SK-N-SH (cell line): ENCODE measurements at regions not wholly inside any gene's neighbourhood (a gene's known extent, or its start where the extent isn't known, plus 50 kb on each side); places are given as distances from the start of the nearest gene placed in this dataset.

Source experiments
- CTCF ChIP-seq: fragments of 200-600 bp; sonication (generic); IDR thresholded peaks from 2 replicates; pipeline ENCODE4 v1.6.1; 2017; ENCODE audit warnings: antibody characterized with exemption, mild to moderate bottlenecking, moderate library complexity
- EP300 ChIP-seq, 2 experiments: IDR thresholded peaks; 2 replicates each; pipeline versions ENCODE4 v1.4.0 to v1.6.1; 2012; ENCODE audit warnings: borderline replicate concordance in 1 of 2, low read depth in 1 of 2, low read length in 1 of 2
- NFIC ChIP-seq: IDR thresholded peaks from 2 replicates; pipeline ENCODE4 v1.4.0; 2012; ENCODE audit warnings: borderline replicate concordance
- NRF1 ChIP-seq: IDR thresholded peaks from 2 replicates; pipeline ENCODE4 v1.6.1; 2012; ENCODE audit warnings: low read depth, mild to moderate bottlenecking, low read length
- POLR2AphosphoS5 ChIP-seq: IDR thresholded peaks from 2 replicates; pipeline ENCODE4 v1.6.1; 2012; ENCODE audit warnings: low read depth, low read length
- SIN3A ChIP-seq: IDR thresholded peaks from 2 replicates; pipeline ENCODE4 v1.6.1; 2012; ENCODE audit warnings: low read depth, mild to moderate bottlenecking, low read length, moderate library complexity, borderline replicate concordance
- TCF12 ChIP-seq: IDR thresholded peaks from 2 replicates; pipeline ENCODE4 v1.4.0; 2012
- USF1 ChIP-seq: IDR thresholded peaks from 2 replicates; pipeline ENCODE4 v1.4.0; 2012; ENCODE audit warnings: low read depth, borderline replicate concordance

- no peak for TF ChIP-seq NRF1
- TF ChIP-seq CTCF = no peak
- no peak for TF ChIP-seq POLR2AphosphoS5
- no peak for TF ChIP-seq SIN3A
- no peak for TF ChIP-seq TCF12
- no peak for TF ChIP-seq EP300 (IDR thresholded peaks at IDR 0.05; ENCODE audit: borderline replicate concordance in 1 of 2, low read depth in 1 of 2, low read length in 1 of 2)
- TF ChIP-seq NFIC = no peak
- no peak for TF ChIP-seq USF1
Measured at GRCh38 chr3:7924228-7924627, 577.4 kb upstream of the LMCD1 start.
